DMS53 (cell line): ENCODE measurements at regions not wholly inside any gene's neighbourhood (a gene's known extent, or its start where the extent isn't known, plus 50 kb on each side); places are given as distances from the start of the nearest gene placed in this dataset.
A peak's percentile ranks its signal among the peaks of the same experiment; 100 is the strongest.
"Not testable (repeated sequence)": the region's sequence is repeated elsewhere in the genome, so short reads cannot be mapped to it uniquely, and the experiment has no call there.

Experiments used
- DNase-seq: peaks from one replicate; lab custom pipeline; 2025; lab: John Stamatoyannopoulos, UW

DNA sequence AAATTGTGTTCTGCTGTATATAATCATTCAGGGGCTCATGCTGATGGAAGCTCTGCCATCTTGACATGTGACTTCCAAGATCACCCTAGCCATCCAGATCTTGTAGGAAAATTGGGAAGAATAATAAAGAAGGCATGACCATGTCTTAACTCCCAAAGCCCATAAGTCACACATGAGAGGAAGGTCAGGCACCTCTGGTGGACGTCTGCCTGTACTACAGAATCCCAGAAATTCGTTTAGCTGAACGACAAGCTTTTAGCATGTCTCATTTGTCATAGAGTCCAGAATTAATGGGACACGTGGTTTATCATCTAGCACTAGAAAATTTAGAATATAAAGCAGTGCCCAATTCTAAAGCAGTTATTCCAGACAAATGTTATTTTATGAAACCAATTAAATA lies 212.7 kb downstream of the CENPC start:
- DNase-seq, result peak; percentile 49

DNA sequence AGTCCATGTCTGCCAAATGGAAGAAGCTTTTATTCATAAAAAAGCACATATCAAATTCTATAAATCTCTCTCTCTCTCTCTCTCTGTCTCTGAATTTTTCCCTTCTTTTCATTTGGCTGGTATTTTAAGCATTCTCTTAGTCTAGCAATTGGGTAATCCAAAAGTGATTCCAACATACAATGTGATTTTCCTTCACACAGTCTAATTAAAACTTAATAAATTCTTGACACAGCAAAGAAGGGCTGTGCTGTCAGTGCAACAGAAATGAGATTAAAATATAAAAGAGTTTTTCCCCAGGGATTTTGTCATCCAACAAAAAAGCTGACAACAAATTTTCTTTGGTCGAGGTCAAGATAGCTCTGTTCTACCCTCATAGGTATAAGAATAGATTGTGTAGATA lies 216.9 kb downstream of the CENPC start:
- no peak for DNase-seq

DNA sequence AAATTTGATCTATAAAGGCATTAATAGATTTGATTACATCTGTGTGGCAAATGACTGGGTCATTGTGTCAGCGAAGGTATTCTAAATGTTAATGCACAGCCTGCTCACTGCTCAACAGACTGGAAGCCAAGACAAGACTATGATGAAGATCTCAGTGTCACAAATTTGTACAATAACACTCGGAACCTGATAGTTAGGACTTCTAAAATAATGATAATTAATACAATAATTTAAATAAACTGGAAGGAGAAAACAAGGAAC lies 217.4 kb downstream of the CENPC start:
- DNase-seq, result no peak

DNA sequence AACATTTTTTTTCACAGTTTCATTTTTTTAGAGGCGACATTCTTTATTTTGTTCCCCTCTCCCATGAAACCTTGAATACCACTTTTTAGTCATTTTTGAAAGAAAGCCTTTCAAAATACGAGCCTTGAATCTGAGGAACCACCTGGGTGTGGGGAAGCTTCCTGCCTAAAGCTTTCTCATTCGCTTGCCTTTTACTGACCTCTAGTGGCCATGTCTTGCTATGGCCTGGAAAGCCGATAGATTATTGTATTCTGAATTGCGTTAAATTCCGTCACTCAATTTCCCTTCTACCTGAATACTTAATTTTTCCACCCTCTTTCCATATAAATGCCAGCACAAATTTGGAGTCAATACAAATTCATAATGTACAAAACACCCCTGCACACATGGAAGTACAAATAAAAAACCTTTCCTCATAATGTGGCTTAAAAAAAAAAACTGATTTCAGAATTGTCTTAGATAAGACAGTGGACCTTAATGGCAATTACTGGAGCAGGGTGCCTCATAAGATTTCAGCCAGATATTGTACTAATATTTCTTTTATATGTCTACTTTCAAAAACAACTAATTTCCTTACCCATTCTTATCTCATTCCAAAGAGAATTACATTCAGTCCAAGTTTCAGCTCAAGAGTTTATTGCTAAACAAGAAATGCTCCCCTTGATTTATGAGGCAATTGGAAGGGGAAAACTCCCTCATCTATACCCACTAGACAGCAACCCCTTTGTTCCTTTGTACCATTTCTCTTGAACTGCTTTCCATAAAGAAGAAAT lies 217.9 kb downstream of the CENPC start:
- peak; percentile 75 for DNase-seq

DNA sequence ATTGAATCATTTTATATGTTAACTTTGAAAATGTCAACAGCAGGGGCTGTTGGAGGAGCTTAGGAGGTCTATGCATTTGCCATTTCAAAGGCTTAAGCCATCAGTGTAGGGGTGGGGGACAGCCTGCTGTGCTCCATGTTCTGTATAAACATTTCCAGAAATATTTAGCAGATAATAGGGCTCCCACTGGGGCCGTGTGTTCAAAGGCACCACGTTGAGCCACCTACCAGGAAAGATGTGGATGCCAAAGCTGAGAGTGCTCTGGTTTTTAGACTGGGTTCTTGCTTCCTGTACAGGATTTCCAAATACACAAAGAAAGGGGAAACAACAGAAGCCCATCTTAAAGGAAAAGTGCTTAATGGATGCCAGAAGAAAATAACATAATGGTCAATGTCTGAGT lies 219.5 kb downstream of the CENPC start:
- DNase-seq, result no peak

DNA sequence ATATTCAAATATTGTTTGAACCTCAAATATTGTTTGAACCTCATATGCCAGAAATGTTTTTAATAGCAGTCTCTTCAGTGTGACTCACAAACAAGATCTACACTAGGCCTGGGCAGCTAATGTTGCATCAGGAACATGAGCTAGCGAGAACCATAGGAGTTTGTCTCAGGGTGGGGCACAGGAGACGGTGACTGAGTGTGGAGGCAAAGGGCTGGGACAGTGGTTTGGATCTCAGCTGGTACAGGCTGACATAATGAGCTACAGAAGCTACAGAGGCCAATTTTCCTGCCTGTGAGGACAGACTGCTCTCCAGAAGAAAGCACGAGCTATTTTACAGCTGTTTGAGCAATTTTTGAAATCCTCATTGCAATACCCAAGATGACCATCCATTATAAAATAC lies 224.7 kb downstream of the CENPC start:
- DNase-seq, result no peak

DNA sequence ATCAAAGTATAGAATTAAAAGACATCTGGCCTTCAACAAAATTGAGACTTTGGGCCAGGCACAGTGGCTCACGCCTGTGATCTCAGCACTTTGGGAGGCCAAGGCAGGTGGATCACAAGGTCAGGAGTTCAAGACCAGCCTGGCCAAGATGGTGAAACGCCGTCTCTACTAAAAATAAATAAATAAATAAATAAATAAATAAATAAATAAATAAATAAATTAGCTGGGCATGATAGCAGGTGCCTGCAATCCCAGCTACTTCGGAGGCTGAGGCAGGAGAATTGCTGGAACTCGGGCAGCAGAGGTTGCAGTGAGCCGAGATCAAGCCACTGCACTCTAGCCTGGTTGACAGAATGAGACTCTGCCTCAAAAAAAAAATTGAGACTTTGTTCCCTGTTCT lies 225.7 kb downstream of the CENPC start:
- DNase-seq, result not testable (repeated sequence)

DNA sequence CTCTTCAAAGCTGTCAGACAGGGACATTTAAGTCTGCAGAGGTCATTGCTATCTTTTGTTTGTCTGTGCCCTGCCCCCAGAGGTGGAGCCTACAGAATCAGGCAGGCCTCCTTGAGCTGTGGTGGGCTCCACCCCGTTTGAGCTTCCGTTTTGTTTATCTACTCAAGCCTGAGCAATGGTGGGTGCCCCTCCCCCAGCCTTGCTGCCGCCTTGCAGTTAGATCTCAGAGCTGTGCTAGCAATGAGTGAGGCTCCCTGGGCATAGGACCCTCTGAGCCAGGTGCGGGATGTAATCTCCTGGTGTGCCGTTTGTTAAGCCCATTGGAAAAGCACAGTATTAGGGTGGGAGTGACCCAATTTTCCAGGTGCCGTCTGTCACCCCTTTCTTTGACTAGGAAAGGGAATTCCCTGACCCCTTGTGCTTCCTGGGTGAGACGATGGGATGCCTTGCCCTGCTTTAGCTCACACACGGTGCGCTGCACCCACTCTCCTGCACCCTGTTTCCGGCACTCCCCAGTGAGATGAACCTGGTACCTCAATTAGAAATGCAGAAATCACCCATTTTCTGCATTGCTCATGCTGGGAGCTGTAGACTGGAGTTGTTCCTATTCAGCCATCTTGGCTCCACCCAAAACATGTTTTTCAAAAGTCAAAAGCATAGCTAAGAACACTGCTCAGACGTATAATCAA lies 244.7 kb downstream of the CENPC start:
- DNase-seq, result not testable (repeated sequence)

DNA sequence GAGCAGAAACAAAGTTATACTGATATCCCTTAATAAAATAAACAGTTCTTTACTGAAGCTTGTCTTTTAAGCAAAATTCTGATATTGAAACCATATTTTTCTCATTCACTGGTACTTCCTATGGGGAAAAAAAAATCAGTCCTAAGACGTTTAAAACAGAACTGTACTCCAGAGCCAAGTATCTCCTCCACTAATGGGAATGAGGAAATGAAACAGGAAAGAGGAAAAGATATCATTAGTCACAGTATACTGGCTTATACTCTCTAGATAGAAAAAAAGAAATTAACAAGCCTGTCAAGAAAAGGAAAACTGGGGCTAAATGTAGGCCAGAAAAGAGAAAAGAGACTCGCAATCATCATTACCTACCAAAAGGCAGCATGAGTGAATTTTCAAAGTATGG lies 252.7 kb downstream of the CENPC start:
- no peak for DNase-seq

DNA sequence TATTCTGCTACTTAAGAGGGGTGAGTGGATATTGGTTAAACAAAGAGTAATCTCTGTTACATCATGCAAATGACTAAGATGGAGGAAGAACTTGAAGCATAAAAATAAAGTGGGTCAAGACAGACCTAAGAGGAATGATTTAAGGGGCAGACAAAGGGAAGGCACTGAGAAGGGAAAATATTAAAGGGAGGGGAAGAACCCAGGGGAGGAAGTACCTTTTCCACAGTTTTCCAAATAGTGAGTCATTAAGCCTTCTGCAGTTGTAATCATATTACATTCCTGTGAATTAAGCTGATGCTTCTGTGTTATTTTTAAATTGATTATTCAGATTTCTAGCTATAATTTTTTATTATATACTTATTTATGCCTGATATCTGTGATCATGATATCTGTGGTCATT lies 253.3 kb downstream of the CENPC start:
- DNase-seq, result no peak

DNA sequence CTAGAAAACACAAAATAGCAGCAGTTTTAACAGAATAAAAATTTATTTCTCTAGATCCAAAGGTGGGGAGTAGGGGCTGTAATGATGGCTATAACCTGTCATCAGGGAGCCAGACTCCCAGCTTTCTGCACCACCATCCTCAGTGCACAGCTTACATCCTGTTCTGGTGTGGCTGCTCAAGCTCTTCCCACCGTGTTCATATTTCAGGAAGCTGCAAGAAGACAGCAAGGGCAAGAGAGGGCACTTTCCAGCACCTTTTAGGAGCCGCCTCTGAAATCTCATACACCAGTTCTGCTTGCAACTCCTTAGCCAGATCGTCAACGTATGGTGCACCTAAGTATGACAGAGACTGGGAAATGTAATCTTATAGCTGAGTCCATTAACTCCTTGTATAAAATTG lies 253.7 kb downstream of the CENPC start:
- peak; percentile 8 for DNase-seq

DNA sequence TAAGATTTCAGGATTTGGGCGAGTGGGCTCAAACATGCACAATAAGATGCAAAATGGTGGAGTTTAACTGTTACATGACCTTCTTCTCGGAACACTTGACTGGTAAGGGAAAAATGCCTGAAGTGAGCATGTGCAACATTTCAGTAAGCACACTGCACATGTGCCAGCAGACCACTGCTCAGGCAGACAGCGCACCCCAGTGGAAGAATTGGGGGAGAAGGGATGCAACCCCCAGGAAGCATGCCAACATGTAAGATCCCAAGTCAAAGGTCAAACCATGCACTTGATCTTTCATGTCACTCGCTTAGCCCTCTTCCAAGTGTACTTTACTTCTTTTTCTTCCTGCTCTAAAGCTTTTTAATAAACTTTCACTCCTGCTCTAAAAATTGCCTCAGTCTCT lies 256.3 kb downstream of the CENPC start:
- peak; percentile 58 for DNase-seq

DNA sequence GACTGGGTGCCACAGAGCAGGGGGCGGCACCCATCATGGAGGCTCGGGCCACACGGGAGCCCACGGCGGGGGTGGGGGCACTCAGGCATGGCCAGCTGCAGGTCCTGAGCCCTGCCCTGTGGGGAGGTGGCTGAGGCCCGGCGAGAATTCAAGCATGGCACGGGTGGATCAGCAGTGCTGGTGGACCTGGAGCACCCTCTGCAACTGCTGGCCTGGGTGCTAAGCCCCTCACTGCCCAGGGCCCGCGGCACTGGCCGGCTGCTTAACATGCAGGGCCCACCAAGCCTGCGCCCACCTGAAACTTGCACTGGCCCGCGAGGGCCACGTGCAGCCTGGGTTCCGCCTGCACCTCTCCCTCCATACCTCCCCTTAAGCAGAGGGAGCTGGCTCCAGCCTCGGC lies 258.6 kb downstream of the CENPC start:
- DNase-seq, result no peak

DNA sequence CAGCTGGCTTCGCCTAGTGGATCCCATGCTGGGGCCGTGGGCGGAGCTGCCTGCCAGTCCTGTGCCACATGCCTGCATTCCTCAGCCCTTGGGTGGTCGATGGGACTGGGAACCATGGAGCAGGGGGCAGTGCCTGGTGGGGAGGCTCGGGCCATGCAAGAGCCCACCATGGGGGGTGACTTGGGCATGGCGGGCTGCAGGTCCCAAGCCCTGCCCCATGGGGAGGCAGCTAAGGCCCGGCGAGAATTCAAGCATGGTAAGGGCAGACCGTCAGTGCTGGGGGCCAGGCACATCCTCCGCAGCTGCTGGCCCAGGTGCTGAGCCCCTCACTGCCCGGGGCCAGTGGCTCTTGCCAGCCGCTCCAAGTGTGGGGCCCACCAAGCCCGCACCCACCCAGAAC lies 262.6 kb downstream of the CENPC start:
- no peak for DNase-seq

DNA sequence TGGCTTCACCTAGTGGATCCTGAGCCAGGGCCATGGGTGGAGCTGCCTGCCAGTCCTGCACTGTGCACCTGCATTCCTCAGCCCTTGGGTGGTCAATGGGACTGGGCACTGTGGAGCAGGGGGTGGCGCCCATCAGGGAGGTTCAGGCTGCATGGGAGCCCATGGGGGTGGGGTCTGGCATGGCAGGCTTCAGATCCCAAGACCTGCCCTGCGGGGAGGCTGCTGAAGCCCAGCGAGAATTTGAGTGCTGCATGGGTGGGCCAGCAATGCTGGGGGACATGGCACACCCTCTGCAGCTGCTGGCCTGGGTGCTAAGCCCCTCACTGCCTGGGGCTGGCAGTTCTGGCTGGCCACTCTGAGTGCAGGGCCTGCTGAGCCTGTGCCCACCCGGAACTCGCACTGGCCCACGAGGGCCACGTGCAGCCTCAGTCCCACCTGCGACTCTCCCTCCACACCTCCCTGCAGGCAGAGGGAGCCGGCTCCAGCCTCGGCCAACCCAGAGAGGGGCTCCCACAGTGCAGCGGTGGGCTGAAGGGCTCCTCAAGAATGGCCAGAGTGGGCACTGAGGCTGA lies 270.0 kb downstream of the CENPC start:
- no peak for DNase-seq

DNA sequence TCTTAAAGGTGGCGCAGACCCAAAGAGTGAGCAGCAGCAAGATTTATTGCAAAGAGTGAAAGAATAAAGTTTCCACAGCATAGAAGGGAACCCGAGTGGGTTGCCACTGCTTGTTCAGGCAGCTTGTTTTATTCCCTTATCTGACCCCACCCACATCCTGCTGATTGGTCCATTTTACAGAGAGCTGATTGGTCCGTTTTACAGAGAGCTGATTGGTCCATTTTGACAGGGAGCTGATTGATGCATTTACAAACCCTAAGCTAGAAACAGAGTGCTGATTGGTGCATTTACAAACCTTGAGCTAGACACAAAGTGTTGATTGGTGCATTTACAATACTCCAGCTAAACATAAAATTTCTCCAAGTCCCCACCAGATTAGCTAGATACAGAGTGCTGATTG lies 270.6 kb downstream of the CENPC start:
- DNase-seq, result not testable (repeated sequence)

DNA sequence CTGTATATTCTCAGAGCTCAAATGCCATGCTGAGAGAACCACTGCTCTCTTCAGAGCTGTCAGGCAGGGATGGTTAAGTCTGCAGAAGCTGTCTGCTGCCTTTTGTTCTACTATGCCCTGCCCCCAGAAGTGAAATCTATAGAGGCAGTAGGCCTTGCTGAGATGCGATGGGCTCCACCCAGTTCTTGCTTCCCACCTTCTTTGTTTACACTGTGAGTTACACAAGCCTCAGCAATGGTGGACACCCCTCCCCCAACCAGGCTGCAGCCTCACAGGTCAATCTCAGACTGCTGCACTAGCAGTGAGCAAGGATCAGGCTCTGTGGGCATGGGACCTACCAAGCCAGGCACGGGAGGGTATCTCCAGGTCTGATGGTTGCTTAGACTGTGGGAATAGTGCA lies 271.6 kb downstream of the CENPC start:
- DNase-seq, result peak; percentile 20

DNA sequence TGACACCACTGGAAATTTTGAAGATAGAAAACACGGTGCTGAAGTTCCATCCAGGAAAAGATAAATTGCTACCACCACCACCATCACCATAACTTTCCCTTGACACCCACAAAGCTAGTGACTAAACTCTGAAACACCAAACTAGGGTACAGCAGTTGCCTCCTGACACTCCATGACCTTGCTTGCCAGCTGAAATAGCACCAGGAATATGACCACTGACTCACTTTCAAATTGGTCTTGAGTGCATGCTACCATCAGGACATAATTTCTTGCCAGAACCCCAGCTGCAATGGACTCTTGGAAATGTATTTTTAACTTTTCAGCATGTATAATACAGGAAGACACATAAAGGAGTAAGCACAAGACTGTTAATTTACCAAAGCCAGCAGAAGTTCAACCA lies 283.3 kb downstream of the CENPC start:
- DNase-seq, result no peak

DNA sequence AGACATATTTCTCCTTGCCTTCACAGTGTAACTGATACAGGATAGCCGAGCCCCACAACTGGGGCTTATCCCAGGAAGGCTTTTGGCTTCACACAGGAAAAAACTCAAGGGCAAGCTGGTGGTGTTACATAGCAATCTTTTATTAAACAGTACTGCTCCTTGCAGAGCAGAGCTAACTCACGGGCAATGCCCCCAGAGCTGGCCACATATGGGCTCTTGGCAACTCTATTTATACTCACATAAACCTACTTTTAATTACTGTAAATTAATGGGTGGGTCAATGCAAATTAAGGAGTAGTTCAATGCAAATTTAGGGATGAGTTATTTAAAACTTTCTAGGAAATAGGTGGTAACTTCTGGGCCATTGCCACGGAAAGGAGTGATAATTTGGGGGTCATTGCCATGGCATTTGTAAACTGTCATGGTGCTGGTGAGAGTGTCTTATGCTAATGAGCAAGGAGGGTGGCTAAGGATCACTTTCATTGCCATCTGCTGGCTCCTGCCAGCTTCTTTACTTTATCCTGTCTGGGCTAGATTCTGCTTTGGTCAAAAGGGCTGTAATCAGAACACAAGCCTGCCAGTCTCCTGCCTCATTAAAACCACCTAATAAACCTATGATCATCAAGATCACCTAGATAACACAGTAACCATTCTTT lies 288.8 kb downstream of the CENPC start:
- DNase-seq, result no peak

DNA sequence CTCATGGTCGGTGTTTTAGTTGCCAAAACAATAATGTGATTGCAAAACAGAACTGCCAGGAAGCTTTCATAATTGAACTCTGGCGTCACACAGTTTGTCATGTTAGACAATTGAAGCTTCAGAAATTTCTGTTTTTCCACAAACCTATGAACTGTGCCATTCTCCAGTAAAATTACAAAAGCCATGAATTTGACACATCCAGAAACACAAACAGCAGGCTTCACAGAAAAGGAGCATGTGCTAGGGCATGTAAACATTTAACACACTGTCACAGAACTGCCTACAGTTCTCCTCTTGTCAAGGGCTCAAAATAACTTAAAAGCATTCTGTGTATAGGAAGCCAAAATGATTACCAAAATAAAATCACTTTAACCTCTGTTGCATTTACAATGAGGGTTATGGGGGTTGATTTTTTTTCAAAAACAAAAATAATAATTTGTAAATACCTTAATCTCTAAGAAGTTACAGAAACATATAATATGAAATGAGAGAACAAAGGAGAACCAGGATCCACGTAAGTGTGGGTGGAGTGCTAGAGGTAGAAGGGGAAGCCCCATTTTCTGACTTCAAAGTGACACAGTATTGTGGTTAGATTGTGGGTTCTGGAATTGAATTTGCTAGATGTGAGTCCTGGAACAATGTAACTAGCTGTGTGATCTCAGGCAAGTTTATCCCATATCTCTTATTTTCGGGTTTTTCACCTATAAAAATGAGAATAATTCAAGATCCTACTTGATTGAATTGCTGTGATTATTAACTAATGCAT lies 295.0 kb downstream of the CENPC start:
- no peak for DNase-seq

DNA sequence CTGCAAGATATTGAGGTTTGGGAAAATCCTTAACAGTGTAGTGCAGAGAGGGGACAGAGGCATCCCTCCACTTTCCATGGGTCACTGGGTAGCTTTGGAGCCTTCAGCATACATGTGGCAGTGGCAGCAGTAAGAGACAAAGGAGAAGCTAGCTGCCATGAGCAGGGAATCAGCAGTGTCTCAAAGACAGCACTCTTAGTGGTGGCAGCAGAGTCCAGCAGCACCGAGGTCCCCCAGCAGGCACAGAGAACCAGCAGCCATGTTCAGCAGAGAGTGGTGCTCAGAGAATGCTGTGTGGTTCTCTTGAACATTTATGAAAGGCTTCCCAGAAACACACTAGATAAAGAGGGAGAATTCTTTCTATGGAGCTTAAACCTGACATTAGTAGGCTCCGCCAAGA lies 308.5 kb downstream of the CENPC start:
- no peak for DNase-seq

DNA sequence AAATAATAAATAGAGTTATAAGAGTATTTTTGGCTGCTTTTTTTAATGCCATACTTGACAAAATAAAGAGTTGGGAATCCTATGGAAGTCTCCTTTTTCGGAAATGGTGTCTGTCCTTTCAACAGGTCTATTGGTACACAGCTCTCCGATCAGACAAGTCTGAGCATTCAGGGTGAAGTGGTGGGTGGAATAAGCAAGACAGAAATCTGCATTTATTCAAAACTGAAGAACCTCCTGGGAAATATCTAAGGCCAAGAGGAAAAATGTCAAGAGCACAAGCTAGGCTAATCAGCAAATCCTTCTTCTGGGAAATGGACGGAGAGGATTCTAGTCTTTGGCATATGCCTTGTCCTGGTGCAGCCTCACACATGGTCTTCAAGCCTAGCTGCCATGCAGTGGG lies 309.0 kb downstream of the CENPC start:
- DNase-seq, result no peak

DNA sequence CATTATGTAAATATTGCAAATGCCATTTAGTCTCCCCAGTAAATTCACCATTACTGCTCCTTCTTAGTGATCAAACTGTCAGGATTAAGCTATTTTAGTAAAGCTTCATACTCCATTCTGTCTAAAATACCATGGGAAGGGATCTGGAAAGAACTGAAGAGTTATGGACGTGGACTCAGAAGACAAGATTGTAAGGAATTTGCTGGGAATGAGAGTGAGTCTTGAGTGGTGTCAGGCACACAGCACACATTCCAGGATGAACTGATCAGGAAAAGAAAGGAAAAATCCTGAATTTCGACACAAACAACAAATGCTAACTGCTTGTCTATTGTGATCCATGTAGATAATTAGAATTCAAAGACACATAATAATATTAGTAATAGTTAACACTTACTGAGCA lies 311.0 kb downstream of the CENPC start:
- no peak for DNase-seq
